ENCODE measurements at regions not wholly inside any gene's neighbourhood (a gene's known extent, or its start where the extent isn't known, plus 50 kb on each side); places are given as distances from the start of the nearest gene placed in this dataset.
"Not testable (repeated sequence)": the region's sequence is repeated elsewhere in the genome, so short reads cannot be mapped to it uniquely, and the experiment has no call there.

GRCh38 chr4:151845551-151845950 is 84.7 kb upstream of the GATB start:
- H3K36me3 ChIP-seq (ENCODE audit: control insufficient read depth in 1 of 2, insufficient read depth in 2 of 2, low read length in 2 of 2); H3K27me3 ChIP-seq (ENCODE audit: control insufficient read depth in 1 of 2, insufficient read depth in 2 of 2, low read length in 2 of 2); H3K27ac ChIP-seq (ENCODE audit: low read depth, low read length); H3K9me3 ChIP-seq (ENCODE audit: control insufficient read depth in 1 of 2, low read length in 2 of 2); H3K4me3 ChIP-seq (ENCODE audit: low read depth in 1 of 2, low read length in 2 of 2); H3K9ac ChIP-seq (ENCODE audit: low read depth in 1 of 2, low read length in 2 of 2); H3K4me1 ChIP-seq (ENCODE audit: control insufficient read depth in 1 of 2, insufficient read depth in 2 of 2, low read length in 2 of 2): not testable (repeated sequence)

- H3K27ac ChIP-seq (ENCODE audit: low read depth, low read length), result no peak overlapping the region
- H3K27me3 ChIP-seq (ENCODE audit: control insufficient read depth in 1 of 2, insufficient read depth in 2 of 2, low read length in 2 of 2), result no peaks in the 10 kb centered on the region
- H3K9ac ChIP-seq (ENCODE audit: low read depth in 1 of 2, low read length in 2 of 2), result no peak overlapping the region
- H3K9me3 ChIP-seq (ENCODE audit: control insufficient read depth in 1 of 2, low read length in 2 of 2), result peaks cover 0 to 2% of the 10 kb centered on the region in 2 donors
- H3K4me1 ChIP-seq (ENCODE audit: control insufficient read depth in 1 of 2, insufficient read depth in 2 of 2, low read length in 2 of 2), result no peaks in the 10 kb centered on the region
- no peak overlapping the region for H3K4me3 ChIP-seq (ENCODE audit: low read depth in 1 of 2, low read length in 2 of 2)
- no peaks in the 10 kb centered on the region for H3K36me3 ChIP-seq (ENCODE audit: control insufficient read depth in 1 of 2, insufficient read depth in 2 of 2, low read length in 2 of 2)
These were observed 81.7 kb upstream of the GATB start for GRCh38 chr4:151842430-151843079.

DNA sequence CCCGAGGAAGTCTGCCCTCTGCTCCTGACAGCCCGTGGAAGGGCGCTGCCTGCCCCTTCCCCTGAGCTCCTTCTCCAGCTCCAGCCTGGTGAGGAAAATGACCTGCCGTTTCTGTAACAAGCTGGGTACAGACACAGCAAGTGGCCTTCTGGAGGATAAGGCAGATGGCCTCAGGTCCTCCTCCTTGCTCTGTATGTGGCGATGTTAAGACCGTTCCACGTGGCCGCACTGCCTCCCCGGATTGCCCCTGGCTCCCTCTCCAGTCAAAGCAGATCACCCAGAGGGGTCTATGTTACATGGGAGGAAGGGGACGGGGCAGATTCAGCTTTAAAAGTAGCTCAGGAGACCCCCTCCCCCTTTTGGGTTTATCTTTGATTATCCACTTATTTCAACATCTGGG is 80.3 kb upstream of the GATB start:
- no peak overlapping the region for H3K9ac ChIP-seq (ENCODE audit: low read depth in 1 of 2, low read length in 2 of 2)
- H3K4me3 ChIP-seq (ENCODE audit: low read depth in 1 of 2, low read length in 2 of 2), result no peak overlapping the region
- no peak overlapping the region for H3K27ac ChIP-seq (ENCODE audit: low read depth, low read length)

GRCh38 chr4:151835467-151835866 is 74.7 kb upstream of the GATB start:
- H3K36me3 ChIP-seq (ENCODE audit: control insufficient read depth in 1 of 2, insufficient read depth in 2 of 2, low read length in 2 of 2), result no peaks in the 10 kb centered on the region
- H3K9ac ChIP-seq (ENCODE audit: low read depth in 1 of 2, low read length in 2 of 2), result no peak overlapping the region
- no peaks in the 10 kb centered on the region for H3K27me3 ChIP-seq (ENCODE audit: control insufficient read depth in 1 of 2, insufficient read depth in 2 of 2, low read length in 2 of 2)
- no peaks in the 10 kb centered on the region for H3K4me1 ChIP-seq (ENCODE audit: control insufficient read depth in 1 of 2, insufficient read depth in 2 of 2, low read length in 2 of 2)
- H3K4me3 ChIP-seq (ENCODE audit: low read depth in 1 of 2, low read length in 2 of 2), result no peak overlapping the region
- H3K27ac ChIP-seq (ENCODE audit: low read depth, low read length), result no peak overlapping the region
- H3K9me3 ChIP-seq (ENCODE audit: control insufficient read depth in 1 of 2, low read length in 2 of 2), result no peaks in the 10 kb centered on the region

More for the DNA sequence above, 80.3 kb upstream of the GATB start:
- Histone ChIP-seq H3K27me3 (ENCODE audit: control insufficient read depth in 1 of 2, insufficient read depth in 2 of 2, low read length in 2 of 2) (no peaks in the 10 kb centered on the region), H3K4me1 (ENCODE audit: control insufficient read depth in 1 of 2, insufficient read depth in 2 of 2, low read length in 2 of 2) (no peaks in the 10 kb centered on the region), H3K36me3 (ENCODE audit: control insufficient read depth in 1 of 2, insufficient read depth in 2 of 2, low read length in 2 of 2) (no peaks in the 10 kb centered on the region), H3K9me3 (ENCODE audit: control insufficient read depth in 1 of 2, low read length in 2 of 2) (peaks cover 0 to 2% of the 10 kb centered on the region in 2 donors)

DNA sequence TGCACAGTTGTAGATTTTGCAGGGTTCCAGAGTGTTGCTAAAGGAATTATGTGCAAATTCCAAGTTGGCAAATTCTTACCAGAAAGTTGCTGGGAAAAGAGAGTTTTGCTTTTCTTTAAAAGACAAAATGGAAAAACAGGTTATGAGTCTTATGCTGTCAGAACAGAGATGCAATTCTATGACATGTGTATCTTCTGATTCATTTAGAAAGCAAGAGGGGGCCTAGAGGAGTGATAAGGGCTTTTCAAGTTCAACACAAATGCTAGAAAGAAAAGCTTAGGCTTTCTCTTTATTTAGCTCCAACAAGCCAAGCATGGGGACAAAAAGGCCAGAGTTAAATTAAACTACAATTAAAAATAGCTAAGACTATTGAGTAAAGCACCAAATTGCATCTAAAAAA is 72.4 kb upstream of the GATB start:
- Histone ChIP-seq H3K36me3 (ENCODE audit: control insufficient read depth in 1 of 2, insufficient read depth in 2 of 2, low read length in 2 of 2) (no peaks in the 10 kb centered on the region), H3K27me3 (ENCODE audit: control insufficient read depth in 1 of 2, insufficient read depth in 2 of 2, low read length in 2 of 2) (no peaks in the 10 kb centered on the region), H3K9me3 (ENCODE audit: control insufficient read depth in 1 of 2, low read length in 2 of 2) (no peaks in the 10 kb centered on the region), H3K9ac (ENCODE audit: low read depth in 1 of 2, low read length in 2 of 2) (no peak overlapping the region), H3K27ac (ENCODE audit: low read depth, low read length) (no peak overlapping the region), H3K4me3 (ENCODE audit: low read depth in 1 of 2, low read length in 2 of 2) (no peak overlapping the region), H3K4me1 (ENCODE audit: control insufficient read depth in 1 of 2, insufficient read depth in 2 of 2, low read length in 2 of 2) (no peaks in the 10 kb centered on the region)

DNA sequence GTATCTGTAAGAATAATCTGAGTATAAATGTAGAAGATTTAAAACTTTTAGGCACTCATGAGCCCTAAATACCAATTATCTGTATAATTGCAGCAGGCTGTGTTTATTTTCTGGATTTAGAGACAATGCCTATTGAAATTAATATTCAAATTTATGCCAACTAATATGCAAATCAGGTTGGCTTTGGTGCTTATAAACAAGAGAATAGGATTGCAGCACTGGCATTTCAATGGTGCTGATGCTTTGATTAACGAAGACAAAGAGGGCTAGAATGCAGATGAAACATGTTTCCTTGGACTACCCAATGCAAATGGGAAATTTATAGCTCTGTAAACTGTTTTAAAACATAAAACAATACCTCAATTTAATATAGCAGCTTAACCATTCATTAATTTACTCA is 70.7 kb upstream of the GATB start:
- no peaks in the 10 kb centered on the region for H3K9me3 ChIP-seq (ENCODE audit: control insufficient read depth in 1 of 2, low read length in 2 of 2)
- no peak overlapping the region for H3K27ac ChIP-seq (ENCODE audit: low read depth, low read length)
- no peak overlapping the region for H3K4me3 ChIP-seq (ENCODE audit: low read depth in 1 of 2, low read length in 2 of 2)
- H3K4me1 ChIP-seq (ENCODE audit: control insufficient read depth in 1 of 2, insufficient read depth in 2 of 2, low read length in 2 of 2), result no peaks in the 10 kb centered on the region
- no peaks in the 10 kb centered on the region for H3K36me3 ChIP-seq (ENCODE audit: control insufficient read depth in 1 of 2, insufficient read depth in 2 of 2, low read length in 2 of 2)
- no peak overlapping the region for H3K9ac ChIP-seq (ENCODE audit: low read depth in 1 of 2, low read length in 2 of 2)
- no peaks in the 10 kb centered on the region for H3K27me3 ChIP-seq (ENCODE audit: control insufficient read depth in 1 of 2, insufficient read depth in 2 of 2, low read length in 2 of 2)

GRCh38 chr4:151830168-151830567 is 69.4 kb upstream of the GATB start:
- no peaks in the 10 kb centered on the region for H3K9me3 ChIP-seq (ENCODE audit: control insufficient read depth in 1 of 2, low read length in 2 of 2)
- H3K36me3 ChIP-seq (ENCODE audit: control insufficient read depth in 1 of 2, insufficient read depth in 2 of 2, low read length in 2 of 2), result no peaks in the 10 kb centered on the region
- no peaks in the 10 kb centered on the region for H3K4me1 ChIP-seq (ENCODE audit: control insufficient read depth in 1 of 2, insufficient read depth in 2 of 2, low read length in 2 of 2)
- no peak overlapping the region for H3K27ac ChIP-seq (ENCODE audit: low read depth, low read length)
- no peaks in the 10 kb centered on the region for H3K27me3 ChIP-seq (ENCODE audit: control insufficient read depth in 1 of 2, insufficient read depth in 2 of 2, low read length in 2 of 2)
- H3K9ac ChIP-seq (ENCODE audit: low read depth in 1 of 2, low read length in 2 of 2), result no peak overlapping the region
- no peak overlapping the region for H3K4me3 ChIP-seq (ENCODE audit: low read depth in 1 of 2, low read length in 2 of 2)

DNA sequence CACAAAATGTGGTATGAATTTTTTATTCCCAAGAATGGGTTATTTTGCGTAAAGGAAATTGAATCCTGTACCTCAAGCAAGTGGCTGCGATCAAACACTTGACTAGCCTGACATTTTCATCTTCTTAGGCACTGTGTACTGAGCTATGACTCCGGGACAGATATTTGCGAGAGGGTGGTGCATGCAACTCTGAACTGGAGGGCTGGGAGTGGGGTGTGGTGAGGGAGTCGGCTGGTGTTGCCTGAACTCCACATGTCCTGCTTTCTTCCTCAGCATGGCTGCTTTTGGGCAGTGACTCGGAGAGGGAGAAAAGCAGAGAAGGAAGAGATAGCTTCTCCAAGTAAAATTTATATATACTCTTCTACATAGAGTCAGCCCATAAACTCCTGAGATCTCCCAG is 68.5 kb upstream of the GATB start:
- no peaks in the 10 kb centered on the region for H3K9me3 ChIP-seq (ENCODE audit: control insufficient read depth in 1 of 2, low read length in 2 of 2)
- H3K27me3 ChIP-seq (ENCODE audit: control insufficient read depth in 1 of 2, insufficient read depth in 2 of 2, low read length in 2 of 2), result no peaks in the 10 kb centered on the region
- H3K9ac ChIP-seq (ENCODE audit: low read depth in 1 of 2, low read length in 2 of 2), result no peak overlapping the region
- H3K4me3 ChIP-seq (ENCODE audit: low read depth in 1 of 2, low read length in 2 of 2), result no peak overlapping the region
- H3K4me1 ChIP-seq (ENCODE audit: control insufficient read depth in 1 of 2, insufficient read depth in 2 of 2, low read length in 2 of 2), result no peaks in the 10 kb centered on the region
- H3K36me3 ChIP-seq (ENCODE audit: control insufficient read depth in 1 of 2, insufficient read depth in 2 of 2, low read length in 2 of 2), result no peaks in the 10 kb centered on the region
- H3K27ac ChIP-seq (ENCODE audit: low read depth, low read length), result no peak overlapping the region

DNA sequence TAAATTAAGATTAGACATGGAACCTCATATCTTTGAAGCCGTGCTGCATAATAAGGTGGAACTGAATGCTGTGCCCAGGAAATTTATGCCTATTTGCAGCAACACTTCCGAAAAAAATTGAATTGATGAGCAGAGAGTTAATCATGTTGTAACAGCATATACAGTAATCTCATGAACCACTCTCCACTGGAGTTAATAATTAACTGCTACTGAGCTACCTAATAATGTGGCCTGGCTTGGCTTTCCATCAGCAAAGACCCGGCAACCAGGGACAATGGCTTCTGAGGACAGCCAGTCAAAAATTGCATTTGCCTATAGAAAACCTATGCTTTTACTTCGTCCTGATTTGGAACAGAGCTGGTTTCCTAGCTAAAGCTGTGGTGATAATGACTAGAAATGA is 63.8 kb upstream of the GATB start:
- Histone ChIP-seq H3K9ac (ENCODE audit: low read depth in 1 of 2, low read length in 2 of 2) (no peak overlapping the region), H3K4me1 (ENCODE audit: control insufficient read depth in 1 of 2, insufficient read depth in 2 of 2, low read length in 2 of 2) (no peaks in the 10 kb centered on the region), H3K27ac (ENCODE audit: low read depth, low read length) (no peak overlapping the region), H3K36me3 (ENCODE audit: control insufficient read depth in 1 of 2, insufficient read depth in 2 of 2, low read length in 2 of 2) (no peaks in the 10 kb centered on the region), H3K27me3 (ENCODE audit: control insufficient read depth in 1 of 2, insufficient read depth in 2 of 2, low read length in 2 of 2) (no peaks in the 10 kb centered on the region), H3K9me3 (ENCODE audit: control insufficient read depth in 1 of 2, low read length in 2 of 2) (no peaks in the 10 kb centered on the region), H3K4me3 (ENCODE audit: low read depth in 1 of 2, low read length in 2 of 2) (no peak overlapping the region)

DNA sequence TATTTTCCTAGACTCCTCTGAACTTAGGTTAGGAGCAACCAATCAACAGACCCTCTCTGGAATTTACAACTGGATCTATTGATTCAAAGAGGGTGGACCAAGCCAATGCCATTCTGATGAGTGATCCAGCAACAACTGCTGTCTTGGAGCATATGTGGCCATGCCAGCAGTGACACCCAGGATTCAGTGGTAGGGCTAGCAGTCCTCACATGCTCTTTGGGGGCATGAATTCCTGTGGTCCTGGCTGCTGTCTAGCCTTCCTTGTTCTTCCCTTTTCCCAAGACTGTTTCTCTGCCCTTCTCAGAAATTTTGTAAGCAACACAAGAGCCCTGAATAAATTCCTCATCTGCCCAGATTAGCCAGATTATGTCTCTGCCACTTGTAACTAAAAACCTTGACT is 61.5 kb upstream of the GATB start:
- H3K27me3 ChIP-seq (ENCODE audit: control insufficient read depth in 1 of 2, insufficient read depth in 2 of 2, low read length in 2 of 2), result no peaks in the 10 kb centered on the region
- no peaks in the 10 kb centered on the region for H3K36me3 ChIP-seq (ENCODE audit: control insufficient read depth in 1 of 2, insufficient read depth in 2 of 2, low read length in 2 of 2)
- no peaks in the 10 kb centered on the region for H3K4me1 ChIP-seq (ENCODE audit: control insufficient read depth in 1 of 2, insufficient read depth in 2 of 2, low read length in 2 of 2)

GRCh38 chr4:151820004-151820403 is 59.2 kb upstream of the GATB start:
- H3K9ac ChIP-seq (ENCODE audit: low read depth in 1 of 2, low read length in 2 of 2), result no peak overlapping the region
- no peaks in the 10 kb centered on the region for H3K36me3 ChIP-seq (ENCODE audit: control insufficient read depth in 1 of 2, insufficient read depth in 2 of 2, low read length in 2 of 2)
- H3K27ac ChIP-seq (ENCODE audit: low read depth, low read length), result no peak overlapping the region
- H3K9me3 ChIP-seq (ENCODE audit: control insufficient read depth in 1 of 2, low read length in 2 of 2), result no peaks in the 10 kb centered on the region
- H3K4me1 ChIP-seq (ENCODE audit: control insufficient read depth in 1 of 2, insufficient read depth in 2 of 2, low read length in 2 of 2), result no peaks in the 10 kb centered on the region
- no peaks in the 10 kb centered on the region for H3K27me3 ChIP-seq (ENCODE audit: control insufficient read depth in 1 of 2, insufficient read depth in 2 of 2, low read length in 2 of 2)
- no peak overlapping the region for H3K4me3 ChIP-seq (ENCODE audit: low read depth in 1 of 2, low read length in 2 of 2)

More for the DNA sequence above, 61.5 kb upstream of the GATB start:
- no peak overlapping the region for H3K27ac ChIP-seq (ENCODE audit: low read depth, low read length)
- no peak overlapping the region for H3K9ac ChIP-seq (ENCODE audit: low read depth in 1 of 2, low read length in 2 of 2)
- H3K9me3 ChIP-seq (ENCODE audit: control insufficient read depth in 1 of 2, low read length in 2 of 2), result no peaks in the 10 kb centered on the region
- H3K4me3 ChIP-seq (ENCODE audit: low read depth in 1 of 2, low read length in 2 of 2), result no peak overlapping the region

Measured in duodenal mucosa (tissue), 2 donors.